Posterior cingulate gyrus (tissue), 11 donors: ENCODE measurements at regions not wholly inside any gene's neighbourhood (a gene's known extent, or its start where the extent isn't known, plus 50 kb on each side); places are given as distances from the start of the nearest gene placed in this dataset.
"Not testable (repeated sequence)": the region's sequence is repeated elsewhere in the genome, so short reads cannot be mapped to it uniquely, and the experiment has no call there.

Source experiments
- DNase-seq, 10 donors: peaks; one replicate each; pipeline versions ENCODE4 v3.0.0 to v3.0.0-alpha.2; 2020 to 2021; ENCODE audit warnings: mixed read lengths in 3 of 10
- intact Hi-C: fragments of 100-400 bp; cut with DNase I; formaldehyde crosslinking; loops from one replicate; pipeline ENCODE4 v1.15.1; 2023

DNA sequence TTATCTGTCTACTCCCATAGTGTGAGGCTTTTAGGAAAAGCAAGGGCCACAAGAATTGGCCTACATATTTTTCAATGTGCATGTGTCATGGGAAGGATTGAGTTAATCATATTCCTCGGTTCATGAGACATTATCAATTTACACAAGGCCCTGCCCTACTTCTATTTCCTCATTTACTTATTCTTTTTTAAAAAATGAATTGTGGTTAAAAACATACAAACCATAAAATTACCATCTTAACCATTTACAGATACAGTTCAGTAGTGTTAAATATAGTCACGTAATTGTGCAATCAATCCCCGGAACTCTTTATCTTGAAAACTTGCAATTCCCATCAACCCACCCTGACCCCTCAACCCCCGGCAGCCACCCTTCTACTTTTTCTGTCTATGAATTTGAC, 284.0 kb upstream of the GADL1 start:
- intact Hi-C loops: no loop called here

DNA sequence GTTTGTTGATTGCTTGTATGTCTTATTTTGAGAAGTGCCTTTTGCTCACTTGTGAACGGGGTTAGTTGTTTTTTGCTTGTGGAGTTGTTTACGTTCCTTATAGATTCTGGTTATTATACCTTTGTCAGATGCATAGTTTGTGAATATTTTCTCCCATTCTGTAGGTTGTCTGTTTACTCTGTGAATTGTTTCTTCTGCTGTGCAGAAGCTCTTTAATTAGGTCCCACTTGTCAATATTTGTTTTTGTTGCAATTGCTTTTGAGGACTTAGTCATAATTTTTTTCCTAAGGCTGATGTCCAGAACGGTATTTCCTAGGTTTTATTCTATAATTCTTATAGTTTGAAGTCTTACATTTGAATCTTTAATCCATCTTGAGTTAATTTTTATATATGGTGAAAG, 285.3 kb upstream of the GADL1 start:
- intact Hi-C loops: no loop called here

More for the DNA sequence above, 284.0 kb upstream of the GADL1 start:
- no peak for DNase-seq

DNA sequence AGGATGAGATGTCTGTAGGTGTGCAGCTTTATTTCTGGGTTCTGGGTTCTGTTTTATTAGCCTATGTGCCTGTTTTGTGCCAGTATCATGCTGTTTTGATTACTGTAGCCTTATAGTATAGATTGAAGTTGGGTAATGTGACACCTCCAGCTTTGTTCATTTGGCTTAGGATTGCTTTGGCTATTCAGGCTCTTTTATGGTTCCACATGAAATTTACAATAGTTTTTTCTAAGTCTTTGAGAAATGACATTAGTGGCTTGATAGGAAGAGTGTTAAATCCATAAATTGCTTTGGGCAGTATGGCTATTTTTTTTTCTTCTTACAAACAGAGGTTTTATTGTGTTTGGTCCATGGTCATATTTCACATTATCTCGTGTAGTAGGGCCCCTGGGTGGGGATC, 285.8 kb upstream of the GADL1 start:
- intact Hi-C loops: no loop called here

More for the DNA sequence above, 285.3 kb upstream of the GADL1 start:
- DNase-seq: no peak

GRCh38 chr3:31181661-31182060, 287.2 kb upstream of the GADL1 start:
- DNase-seq: peak in 1 of 10 donors; percentile 71
- intact Hi-C loops: no loop called here

More for the DNA sequence above, 285.8 kb upstream of the GADL1 start:
- DNase-seq: no peak

DNA sequence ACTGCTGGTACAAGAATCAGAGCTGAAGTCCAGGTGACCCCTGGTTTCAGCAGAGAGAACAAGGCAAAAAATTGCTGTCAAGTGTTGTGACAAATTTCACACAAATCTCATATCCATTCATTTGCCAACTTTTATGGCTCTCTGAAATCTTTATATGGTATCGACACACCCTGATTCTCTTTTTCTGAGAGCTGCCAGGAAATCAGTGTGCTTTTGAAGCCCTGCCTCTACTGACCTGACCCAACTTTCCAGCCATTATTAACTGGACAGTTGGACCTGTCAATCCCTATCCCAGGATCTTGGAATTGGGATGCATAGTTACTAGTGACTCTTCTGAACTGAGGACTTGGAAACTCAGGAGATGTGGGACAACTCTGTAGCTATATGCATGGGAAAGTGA, 288.2 kb upstream of the GADL1 start:
- DNase-seq: no peak
- intact Hi-C loops: no loop called here

DNA sequence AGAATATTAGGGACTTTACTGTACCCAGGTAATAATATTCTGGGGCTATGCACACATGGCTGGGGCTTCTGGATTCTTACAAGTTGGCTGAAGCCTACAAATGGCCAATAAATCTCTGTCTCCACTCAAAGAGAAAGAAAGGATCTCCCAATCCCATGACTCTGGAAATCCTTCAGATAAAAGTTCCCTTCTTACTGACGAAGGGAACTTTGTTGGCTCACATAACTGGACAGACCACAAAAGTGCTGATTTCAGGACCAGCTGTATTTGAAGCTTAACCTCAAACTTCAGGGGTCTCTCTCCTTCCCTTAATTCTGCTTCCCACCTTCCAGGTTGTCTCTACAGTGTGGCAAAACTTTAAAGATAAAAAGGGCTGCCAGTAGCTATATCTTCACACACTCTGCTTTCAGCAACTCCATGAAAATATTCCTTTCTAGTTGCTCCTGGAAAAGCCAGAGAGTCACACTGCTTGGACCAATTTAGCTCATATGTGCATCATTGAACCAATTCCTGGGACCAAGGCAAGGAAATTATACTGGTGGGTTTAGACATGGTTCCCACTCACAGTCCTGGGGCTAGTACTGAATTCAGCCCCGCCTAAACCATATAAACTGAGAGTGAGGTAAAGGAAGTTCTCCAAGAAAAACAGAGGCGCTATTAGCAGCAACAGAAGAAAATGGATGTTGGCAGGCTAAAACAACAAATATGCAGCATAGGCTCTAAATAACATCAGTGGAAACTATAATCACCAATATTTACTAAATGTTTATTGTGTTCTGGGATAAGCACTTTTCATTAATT, 290.0 kb upstream of the GADL1 start:
- intact Hi-C loops: no loop called here
- DNase-seq: no peak

DNA sequence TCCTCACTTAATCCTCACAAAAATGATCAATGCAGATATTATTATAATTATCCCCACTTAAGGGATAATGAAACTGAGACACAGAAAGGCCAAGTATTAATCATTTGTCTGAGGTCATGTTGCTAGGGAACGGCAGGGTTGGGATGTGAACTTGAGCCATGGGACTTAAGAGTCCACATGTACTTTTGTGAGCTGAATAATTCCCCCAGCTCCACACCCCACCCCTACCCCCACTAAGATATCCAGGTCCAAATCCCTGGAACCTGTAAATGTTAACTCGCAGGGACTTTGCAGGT, 290.5 kb upstream of the GADL1 start:
- intact Hi-C loops: no loop called here
- no peak for DNase-seq

- no peak for DNase-seq
- intact Hi-C loops: no loop called here
These were observed 291.6 kb upstream of the GADL1 start for GRCh38 chr3:31186041-31186440.

DNA sequence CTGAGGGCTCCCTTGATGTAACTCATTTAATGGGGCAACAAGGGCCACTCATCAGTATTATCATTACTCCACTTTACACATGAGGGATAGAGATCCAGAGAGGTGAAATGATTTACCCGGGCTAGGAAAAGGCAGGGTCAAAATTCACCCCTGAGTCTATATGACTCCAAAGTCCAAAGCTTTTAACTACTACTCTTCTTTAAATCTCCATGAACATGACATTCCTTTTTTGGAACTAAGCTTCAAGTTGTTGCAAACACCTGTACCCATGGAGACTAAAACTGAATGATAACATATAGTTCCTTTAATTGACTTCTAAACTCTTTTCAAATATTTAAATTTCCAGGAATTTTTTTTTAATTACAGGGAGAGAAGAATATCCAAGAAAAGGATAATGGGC, 292.9 kb upstream of the GADL1 start:
- intact Hi-C loops: no loop called here
- no peak for DNase-seq

GRCh38 chr3:31188112-31188511, 293.7 kb upstream of the GADL1 start:
- DNase-seq: no peak
- intact Hi-C loops: no loop called here

GRCh38 chr3:31189330-31189729, 294.9 kb upstream of the GADL1 start:
- no peak for DNase-seq
- intact Hi-C loops: no loop called here

DNA sequence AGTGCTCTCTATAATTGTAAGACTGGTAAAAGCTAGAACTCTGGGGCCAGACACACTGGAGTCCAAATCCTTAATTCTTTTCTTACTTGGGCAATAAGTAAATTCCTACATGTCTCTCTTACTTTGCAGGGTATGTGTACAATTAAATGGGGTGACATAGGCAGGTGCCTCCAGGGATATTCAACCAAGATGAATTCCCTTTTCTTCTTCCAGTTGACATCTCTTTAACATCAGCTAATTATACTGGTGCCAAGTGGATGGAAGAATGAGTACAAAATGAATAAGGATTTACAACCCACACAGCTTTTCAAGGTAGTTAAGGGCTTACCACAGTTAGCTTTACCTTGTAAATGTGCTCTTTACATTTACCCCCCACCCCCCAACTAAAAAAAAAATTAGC, 295.5 kb upstream of the GADL1 start:
- no peak for DNase-seq
- intact Hi-C loops: no loop called here

- DNase-seq: no peak
- intact Hi-C loops: no loop called here
These were observed 296.9 kb upstream of the GADL1 start for GRCh38 chr3:31191354-31191753.

DNA sequence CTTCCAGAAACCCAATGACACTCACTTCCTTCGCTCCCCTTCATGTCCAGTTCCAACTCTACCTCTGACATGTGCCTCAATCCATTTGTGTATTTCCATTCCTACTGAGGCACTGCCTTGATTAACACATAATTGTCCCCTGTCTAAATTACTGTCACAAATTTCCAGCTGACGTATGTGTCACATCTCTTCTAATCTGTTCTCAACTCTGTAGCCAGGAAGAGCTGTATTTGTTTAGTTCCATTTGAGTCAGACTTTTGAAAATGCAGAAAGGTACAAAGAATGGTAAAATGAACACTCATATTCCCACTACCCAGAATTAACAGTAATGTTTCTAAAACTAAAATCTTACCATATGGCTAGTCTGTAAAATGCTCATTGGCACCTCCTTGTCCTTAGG, 299.0 kb upstream of the GADL1 start:
- intact Hi-C loops: no loop called here
- DNase-seq: no peak

- intact Hi-C loops: no loop called here
- DNase-seq: no peak
These were observed 299.4 kb upstream of the GADL1 start for GRCh38 chr3:31193871-31194270.

- no peak for DNase-seq
- intact Hi-C loops: no loop called here
These were observed 301.8 kb upstream of the GADL1 start for GRCh38 chr3:31196261-31196660.

- no peak for DNase-seq
- intact Hi-C loops: no loop called here
These were observed 302.5 kb upstream of the GADL1 start for GRCh38 chr3:31196881-31197364.

GRCh38 chr3:31197941-31198340, 303.5 kb upstream of the GADL1 start:
- intact Hi-C loops: no loop called here

GRCh38 chr3:31198890-31199289, 304.4 kb upstream of the GADL1 start:
- intact Hi-C loops: no loop called here
- no peak for DNase-seq

More at GRCh38 chr3:31197941-31198340, 303.5 kb upstream of the GADL1 start:
- no peak for DNase-seq

DNA sequence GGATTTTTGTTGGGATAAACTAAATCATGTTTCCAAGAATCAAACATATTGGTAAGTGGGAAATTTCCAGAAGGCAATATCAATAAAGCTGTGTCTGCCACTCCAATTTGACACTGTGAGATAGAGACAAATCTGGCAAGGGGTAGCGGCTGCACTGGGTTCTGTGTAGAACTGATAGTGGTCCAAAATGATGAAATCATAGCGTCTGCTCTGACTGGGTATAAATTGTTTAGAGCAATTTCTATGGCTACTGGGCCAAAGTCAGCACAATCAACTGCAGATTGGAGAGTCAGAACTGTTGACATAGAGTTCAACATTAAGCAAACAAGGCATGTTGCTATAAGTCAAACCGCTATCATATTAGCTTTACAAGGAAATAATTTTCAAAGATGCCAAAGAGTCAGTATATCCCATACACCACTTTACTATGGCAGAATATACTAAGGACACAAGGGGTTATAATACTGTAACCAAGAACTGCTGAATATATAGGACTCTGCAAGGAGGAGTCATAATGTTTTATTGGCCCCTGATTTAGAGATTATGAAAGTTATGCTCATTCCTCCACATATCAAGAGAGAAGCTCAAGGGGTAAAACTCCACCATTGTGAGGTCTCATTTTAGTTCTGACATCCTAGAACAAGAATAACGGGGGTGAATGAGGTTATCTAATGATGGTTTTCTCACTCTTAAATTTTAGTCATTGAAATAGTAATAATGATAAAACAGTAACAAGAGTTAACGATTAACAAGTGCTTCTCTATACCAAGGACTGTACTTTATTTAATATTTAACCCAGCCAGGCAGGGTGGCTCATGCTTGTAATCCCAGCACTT, 309.7 kb upstream of the GADL1 start:
- intact Hi-C loops: no loop called here
- no peak for DNase-seq

DNA sequence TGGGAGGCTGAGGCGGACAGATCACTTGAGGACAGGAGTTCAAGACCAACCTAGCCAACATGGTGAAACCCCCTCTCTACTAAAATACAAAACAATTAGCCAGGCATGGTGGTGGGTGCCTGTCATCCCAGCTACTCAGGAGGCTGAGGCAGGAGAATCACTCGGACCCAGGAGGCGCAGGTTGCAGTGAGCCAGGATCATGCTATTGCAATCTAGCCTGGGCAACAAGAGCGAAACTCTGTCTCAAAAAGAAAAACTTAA, 310.3 kb upstream of the GADL1 start:
- intact Hi-C loops, DNase-seq: not testable (repeated sequence)

DNA sequence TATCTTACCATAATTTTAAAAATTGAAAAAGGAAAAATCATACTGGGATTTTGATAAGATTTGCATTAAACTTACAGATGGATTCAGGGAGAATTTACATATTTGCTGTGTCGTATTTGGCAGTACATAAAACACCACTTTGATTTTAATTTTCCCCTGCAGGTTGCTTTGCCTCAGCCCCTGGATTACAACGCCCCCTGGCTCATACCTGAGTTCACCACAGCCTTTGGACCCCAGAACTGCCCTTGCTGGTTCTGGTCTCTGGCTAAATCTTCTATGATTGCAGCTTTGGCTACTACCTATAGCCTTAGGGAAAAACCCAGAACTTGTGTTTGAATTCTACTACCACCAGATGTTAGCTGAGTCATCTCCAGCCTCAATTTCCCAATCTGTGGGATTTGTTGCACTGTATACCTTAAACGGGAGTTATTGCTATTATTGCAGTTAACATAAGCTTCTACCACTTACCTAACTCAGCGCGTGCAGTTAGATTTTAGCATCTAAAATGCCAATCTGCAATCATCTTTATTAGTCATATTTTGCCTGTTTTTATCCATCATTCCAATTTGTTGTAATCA, 315.7 kb upstream of the GADL1 start:
- intact Hi-C loops: no loop called here
- DNase-seq: no peak
